Suprapubic skin (tissue), 4 donors: ENCODE measurements at regions not wholly inside any gene's neighbourhood (a gene's known extent, or its start where the extent isn't known, plus 50 kb on each side); places are given as distances from the start of the nearest gene placed in this dataset.

Experiments
- CTCF ChIP-seq, 2 donors: fragments of 200-600 bp in 1 of 2; fragments of 450-650 bp in 1 of 2; sonication (generic) in 1 of 2; IDR thresholded peaks; one replicate each; pipeline ENCODE4 v1.5.1; 2016 to 2019; ENCODE audit warnings: antibody characterized with exemption in 2 of 2, mild to moderate bottlenecking in 1 of 2, moderate library complexity in 1 of 2
- EP300 ChIP-seq: sonication (generic); formaldehyde crosslinking; IDR thresholded peaks from one replicate; pipeline ENCODE4 v1.6.1; 2017; ENCODE audit warnings: antibody characterized with exemption
- POLR2A ChIP-seq, 2 donors: fragments of 450-650 bp; IDR thresholded peaks; one replicate each; pipeline ENCODE4 v1.6.1; 2017; ENCODE audit warnings: antibody characterized with exemption in 2 of 2, mild to moderate bottlenecking in 2 of 2, moderate library complexity in 2 of 2
- POLR2AphosphoS5 ChIP-seq, 3 donors: sonication (generic); formaldehyde crosslinking; IDR thresholded peaks; one replicate each; pipeline ENCODE4 v1.6.1; 2017; ENCODE audit warnings: antibody characterized with exemption in 3 of 3

GRCh38 chr9:26142201-26142600, 464.0 kb upstream of the TUSC1 start:
- TF ChIP-seq CTCF (IDR thresholded peaks at IDR 0.05) (no peak), EP300 (no peak), POLR2AphosphoS5 (IDR thresholded peaks at IDR 0.05) (no peak), POLR2A (IDR thresholded peaks at IDR 0.05) (no peak)
